ENCODE measurements at regions not wholly inside any gene's neighbourhood (a gene's known extent, or its start where the extent isn't known, plus 50 kb on each side); places are given as distances from the start of the nearest gene placed in this dataset.

GRCh38 chr14:71228711-71229110 is 321.5 kb downstream of the PCNX1 start:
- no peaks in the 10 kb centered on the region for H3K27me3 ChIP-seq (replicated peaks)
- no peaks in the 10 kb centered on the region for H3K36me3 ChIP-seq (replicated peaks)
- in situ Hi-C loops (cut with HindIII; ENCODE audit: low pct_ligation_motif_present, low sequenced_read_pairs): no loop called here
- H3K4me3 ChIP-seq (ENCODE audit: low read depth, low read length): no peak overlapping the region
- no peak for DNase-seq
- TF ChIP-seq CTCF (IDR thresholded peaks at IDR 0.05; ENCODE audit: low read depth, low read length, missing control alignments): no peak
- no peak overlapping the region for H3K27ac ChIP-seq

- TF ChIP-seq CTCF (IDR thresholded peaks at IDR 0.05; ENCODE audit: low read depth, low read length, missing control alignments): no peak
- Histone ChIP-seq H3K27me3 (replicated peaks) (no peaks in the 10 kb centered on the region), H3K36me3 (replicated peaks) (no peaks in the 10 kb centered on the region), H3K27ac (no peak overlapping the region), H3K4me3 (ENCODE audit: low read depth, low read length) (no peak overlapping the region)
- in situ Hi-C loops (cut with HindIII; ENCODE audit: low pct_ligation_motif_present, low sequenced_read_pairs): no loop called here
- no peak for DNase-seq
Observed at GRCh38 chr14:71229875-71230274, 322.6 kb downstream of the PCNX1 start.

- DNase-seq: no peak
- Histone ChIP-seq H3K27me3 (replicated peaks) (no peaks in the 10 kb centered on the region), H3K27ac (no peak overlapping the region), H3K36me3 (replicated peaks) (no peaks in the 10 kb centered on the region), H3K4me3 (ENCODE audit: low read depth, low read length) (no peak overlapping the region)
- no peak for TF ChIP-seq CTCF (IDR thresholded peaks at IDR 0.05; ENCODE audit: low read depth, low read length, missing control alignments)
- in situ Hi-C loops (cut with HindIII; ENCODE audit: low pct_ligation_motif_present, low sequenced_read_pairs): no loop called here
Observed at GRCh38 chr14:71230897-71231296, 323.6 kb downstream of the PCNX1 start.

GRCh38 chr14:71231521-71232393 is 324.5 kb downstream of the PCNX1 start:
- in situ Hi-C loops (cut with HindIII; ENCODE audit: low pct_ligation_motif_present, low sequenced_read_pairs): no loop called here
- DNase-seq: no peak
- no peak for TF ChIP-seq CTCF (IDR thresholded peaks at IDR 0.05; ENCODE audit: low read depth, low read length, missing control alignments)

GRCh38 chr14:71232506-71232905 is 325.2 kb downstream of the PCNX1 start:
- in situ Hi-C loops (cut with HindIII; ENCODE audit: low pct_ligation_motif_present, low sequenced_read_pairs): no loop called here
- no peak for TF ChIP-seq CTCF (IDR thresholded peaks at IDR 0.05; ENCODE audit: low read depth, low read length, missing control alignments)
- no peak overlapping the region for H3K4me3 ChIP-seq (ENCODE audit: low read depth, low read length)
- no peak overlapping the region for H3K27ac ChIP-seq
- H3K27me3 ChIP-seq (replicated peaks): no peaks in the 10 kb centered on the region
- no peaks in the 10 kb centered on the region for H3K36me3 ChIP-seq (replicated peaks)
- no peak for DNase-seq

More at GRCh38 chr14:71231521-71232393, 324.5 kb downstream of the PCNX1 start:
- Histone ChIP-seq H3K36me3 (replicated peaks) (no peaks in the 10 kb centered on the region), H3K27ac (no peak overlapping the region), H3K4me3 (ENCODE audit: low read depth, low read length) (no peak overlapping the region), H3K27me3 (replicated peaks) (no peaks in the 10 kb centered on the region)

Data from brain microvascular endothelial cell (primary cell).